NOMO-1 treated with dmso at 0.1 percent for 144 hours (cell line): ENCODE measurements at regions not wholly inside any gene's neighbourhood (a gene's known extent, or its start where the extent isn't known, plus 50 kb on each side); places are given as distances from the start of the nearest gene placed in this dataset.
"Not testable (repeated sequence)": the region's sequence is repeated elsewhere in the genome, so short reads cannot be mapped to it uniquely, and the experiment has no call there.

ENCODE experiments used
- DNase-seq: peaks from one replicate; lab custom pipeline; 2025; ENCODE audit not compliant: unreplicated experiment; lab: John Stamatoyannopoulos, UW

DNA sequence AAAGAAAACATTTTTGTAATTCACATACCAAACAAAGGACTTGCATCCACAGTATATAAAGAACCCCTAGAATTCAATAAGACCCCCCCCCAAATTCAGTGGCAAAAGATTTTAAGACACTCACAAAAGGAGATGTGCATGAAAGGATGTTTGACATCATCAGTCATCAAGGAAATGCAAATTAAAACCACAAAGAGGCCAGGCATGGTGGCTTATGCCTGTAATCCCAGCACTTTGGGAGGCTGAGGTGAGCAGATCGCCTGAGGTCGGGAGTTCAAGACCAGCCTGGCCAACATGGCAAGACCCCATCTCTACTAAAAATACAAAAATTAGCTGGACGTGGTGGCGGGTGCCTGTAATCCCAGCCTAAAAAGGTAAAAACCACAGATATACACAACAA is 61.3 kb downstream of the AIPL1 start:
- not testable (repeated sequence) for DNase-seq

DNA sequence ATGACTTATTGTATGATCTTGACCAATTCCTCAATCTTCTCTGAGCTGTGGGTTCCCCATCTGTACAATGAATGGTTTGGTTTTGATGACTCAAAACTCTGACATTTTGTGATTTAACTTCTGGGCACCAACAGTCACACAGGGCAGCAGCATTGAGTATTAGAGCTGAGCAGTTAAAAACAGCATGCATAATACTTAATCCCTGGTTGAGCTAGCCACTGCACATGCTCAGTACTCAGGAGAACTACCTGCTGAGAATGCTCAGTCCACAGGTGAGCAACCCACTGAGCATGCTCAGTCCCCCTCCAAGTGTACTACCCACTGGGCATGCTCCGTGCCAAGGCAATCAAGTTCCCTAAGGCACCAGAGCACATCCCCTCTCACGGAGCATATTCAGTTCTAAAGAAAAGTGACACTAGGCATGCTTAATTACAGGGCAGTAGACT is 68.7 kb downstream of the AIPL1 start:
- DNase-seq, result peak; percentile 2

GRCh38 chr17:6365200-6365943 is 69.5 kb downstream of the AIPL1 start:
- DNase-seq, result peak; percentile 59

- no peak for DNase-seq
These were observed 73.2 kb downstream of the AIPL1 start for GRCh38 chr17:6361733-6362132.

GRCh38 chr17:6358131-6358530 is 76.8 kb downstream of the AIPL1 start:
- DNase-seq, result no peak

DNA sequence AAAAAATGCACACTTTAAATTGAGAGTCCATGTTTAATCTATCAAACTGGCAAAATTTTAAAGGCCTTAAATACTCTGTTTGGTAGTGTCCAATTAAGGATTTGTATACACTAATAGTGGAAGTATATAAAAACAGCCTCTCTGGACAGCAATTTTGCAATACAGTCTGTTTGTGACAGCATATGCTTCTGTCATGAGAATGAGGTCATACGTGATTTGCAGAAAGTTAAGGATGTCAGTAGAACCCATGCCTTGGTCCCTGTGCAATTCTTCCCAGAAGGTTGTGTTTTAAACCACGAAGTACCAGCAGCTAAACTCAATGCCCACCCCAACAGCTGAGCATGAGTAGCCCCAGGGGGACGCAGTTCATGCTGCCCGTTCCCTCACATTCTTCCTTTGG is 78.4 kb downstream of the AIPL1 start:
- no peak for DNase-seq

DNA sequence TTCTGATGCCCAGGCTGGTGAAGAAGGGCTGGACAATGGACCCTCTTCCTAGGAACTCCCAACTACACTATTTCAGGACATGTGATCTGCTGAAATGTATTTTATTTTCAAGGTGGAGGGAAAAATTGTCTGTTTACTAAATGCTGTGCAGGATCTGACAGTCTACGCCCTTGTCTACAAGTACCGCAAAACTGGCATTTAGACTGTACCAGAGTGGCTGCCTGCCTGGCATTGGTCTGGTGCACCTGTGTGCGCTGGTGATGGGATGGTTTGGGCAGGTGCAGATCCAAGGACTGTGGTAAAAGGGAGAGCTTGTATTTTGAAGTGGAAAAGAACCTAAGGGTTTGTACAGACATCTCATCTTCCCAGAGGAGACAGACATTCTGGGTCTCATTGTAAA is 79.7 kb downstream of the AIPL1 start:
- DNase-seq, result no peak

DNA sequence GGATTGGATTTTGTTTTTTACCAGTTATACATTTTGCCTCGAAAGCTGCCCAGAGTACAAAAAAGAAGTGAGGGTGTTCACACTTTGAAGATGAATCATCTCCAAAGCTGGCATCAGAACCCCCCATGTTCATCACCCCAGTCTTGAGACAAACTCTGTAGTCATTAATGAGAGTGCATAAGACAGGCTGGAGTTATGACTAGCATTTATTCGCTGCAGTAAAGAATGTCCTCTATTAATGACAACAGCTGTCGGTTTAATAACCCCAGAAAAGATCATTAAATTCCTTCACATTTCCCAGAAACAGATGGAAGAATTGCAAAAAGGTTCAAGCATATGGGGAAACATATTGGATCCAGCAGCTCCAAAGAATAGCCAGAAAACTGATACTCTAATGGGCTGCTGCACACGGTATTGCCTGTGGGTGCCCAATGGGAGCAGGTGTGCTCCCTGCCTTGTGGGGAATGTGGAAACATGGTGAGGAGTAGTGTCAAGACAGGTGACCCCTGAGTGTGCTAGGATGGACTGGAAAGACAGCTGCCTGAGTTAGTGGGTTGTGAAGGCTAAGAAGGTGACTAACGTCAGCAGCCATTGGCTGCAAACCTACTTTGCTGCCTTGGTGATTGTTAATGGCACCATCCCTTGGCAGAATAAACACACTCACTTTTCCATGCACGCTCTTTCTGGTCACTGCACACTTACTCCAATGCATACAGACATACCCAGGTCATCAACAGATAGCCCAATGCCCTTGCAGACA is 81.9 kb downstream of the AIPL1 start:
- DNase-seq, result no peak

GRCh38 chr17:6352016-6352415 is 82.9 kb downstream of the AIPL1 start:
- no peak for DNase-seq

- DNase-seq, result no peak
These were observed 84.1 kb downstream of the AIPL1 start for GRCh38 chr17:6350806-6351205.

- no peak for DNase-seq
These were observed 86.0 kb downstream of the AIPL1 start for GRCh38 chr17:6348891-6349290.

DNA sequence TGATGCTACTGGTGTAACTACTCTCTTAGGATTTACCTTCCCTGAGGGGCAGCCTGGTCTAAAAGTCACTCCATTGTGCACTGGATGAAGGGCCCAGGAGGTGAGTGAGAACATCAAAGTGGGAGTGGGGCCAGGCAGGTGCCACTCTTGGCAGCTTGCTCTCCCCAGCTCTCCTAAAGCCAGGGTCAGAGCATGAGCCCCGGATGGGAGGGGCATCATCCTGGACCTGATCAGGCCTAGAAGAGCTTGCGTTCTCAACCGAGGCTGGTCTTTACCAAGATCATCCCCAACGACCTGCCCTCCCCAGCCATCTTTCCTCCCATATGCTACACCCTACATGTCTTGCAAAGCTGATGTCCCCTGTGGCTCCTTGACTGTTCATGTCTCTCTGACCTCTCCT is 87.1 kb downstream of the AIPL1 start:
- no peak for DNase-seq

- DNase-seq, result no peak
These were observed 87.9 kb downstream of the AIPL1 start for GRCh38 chr17:6346986-6347385.

GRCh38 chr17:6346156-6346786 is 88.7 kb downstream of the AIPL1 start:
- no peak for DNase-seq

GRCh38 chr17:6343736-6344135 is 91.2 kb downstream of the AIPL1 start:
- DNase-seq, result no peak

DNA sequence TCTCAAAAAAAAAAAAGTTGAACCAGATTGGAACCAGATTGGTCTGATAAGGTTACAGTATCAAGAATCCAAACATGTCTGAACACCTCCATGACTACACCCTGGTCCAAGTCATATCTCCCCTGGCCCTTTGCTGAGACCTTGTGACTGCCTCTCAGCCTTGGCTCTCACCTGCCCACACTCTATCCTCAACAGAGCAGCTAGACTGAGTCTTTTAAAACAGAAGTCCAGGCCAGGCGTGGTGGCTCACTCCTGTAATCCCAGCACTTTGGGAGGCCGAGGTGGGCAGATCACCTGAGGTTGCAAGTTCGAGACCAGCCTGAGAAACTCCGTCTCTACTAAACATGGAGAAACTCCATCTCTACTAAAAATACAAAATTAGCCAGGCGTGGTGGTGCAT is 91.7 kb downstream of the AIPL1 start:
- DNase-seq, result no peak

DNA sequence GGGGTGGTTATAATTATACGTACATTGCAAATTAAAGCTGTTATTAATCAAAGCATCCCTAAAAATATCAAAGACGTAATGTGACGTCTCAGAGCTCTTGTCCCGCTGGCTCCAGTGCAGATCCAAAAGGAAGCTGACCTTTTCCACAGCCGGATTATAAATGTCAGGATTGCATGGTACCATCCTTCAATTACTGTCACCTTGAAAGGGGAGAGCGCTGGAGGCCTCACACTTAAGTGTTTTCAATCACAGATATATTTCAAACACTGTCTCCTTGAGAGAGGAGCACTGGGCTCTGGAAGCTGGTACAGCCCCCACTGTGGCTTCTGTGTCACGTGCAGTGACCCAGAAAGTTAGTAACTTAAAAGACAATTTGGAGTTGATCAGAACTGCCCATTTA is 94.2 kb downstream of the AIPL1 start:
- DNase-seq, result no peak

DNA sequence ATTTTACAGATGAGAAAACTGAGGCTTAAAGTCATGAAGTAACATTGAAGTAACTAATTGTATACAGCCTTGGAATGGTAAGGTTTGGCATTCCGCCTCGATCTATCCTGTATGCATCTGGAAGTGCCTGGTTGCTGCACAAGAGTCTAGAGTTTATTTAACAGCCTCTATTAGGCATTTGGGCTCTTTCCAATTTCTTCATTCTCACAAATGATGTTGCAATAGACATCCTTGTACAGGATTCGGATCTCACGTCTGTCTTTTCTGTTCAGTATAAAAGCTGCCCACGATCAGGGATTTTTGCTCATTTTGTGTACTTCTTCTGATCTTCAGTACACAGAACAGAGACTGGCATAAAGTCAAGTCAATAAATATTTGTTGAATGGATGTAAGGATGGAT is 100.5 kb downstream of the AIPL1 start:
- no peak for DNase-seq

DNA sequence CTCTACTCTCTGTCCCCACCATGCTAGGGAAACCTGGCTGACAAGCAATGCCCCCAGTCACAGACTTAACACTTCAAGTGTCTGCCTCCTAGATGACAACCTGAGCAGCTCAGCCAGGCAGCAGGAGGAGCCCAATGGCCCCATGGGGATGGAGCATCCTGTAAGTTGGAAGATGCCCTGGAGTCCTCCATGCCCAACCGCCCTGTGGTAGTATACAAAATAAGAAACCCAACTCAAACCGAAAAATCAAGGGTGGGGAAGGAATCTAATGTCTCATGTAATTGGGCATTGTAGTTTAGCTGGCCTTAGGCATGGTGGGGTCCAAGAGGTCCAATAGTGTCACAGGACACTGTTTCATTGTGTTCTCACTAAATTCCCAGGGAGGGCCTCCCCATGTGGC is 104.0 kb downstream of the AIPL1 start:
- DNase-seq, result no peak

- no peak for DNase-seq
These were observed 106.6 kb downstream of the AIPL1 start for GRCh38 chr17:6328279-6328678.

DNA sequence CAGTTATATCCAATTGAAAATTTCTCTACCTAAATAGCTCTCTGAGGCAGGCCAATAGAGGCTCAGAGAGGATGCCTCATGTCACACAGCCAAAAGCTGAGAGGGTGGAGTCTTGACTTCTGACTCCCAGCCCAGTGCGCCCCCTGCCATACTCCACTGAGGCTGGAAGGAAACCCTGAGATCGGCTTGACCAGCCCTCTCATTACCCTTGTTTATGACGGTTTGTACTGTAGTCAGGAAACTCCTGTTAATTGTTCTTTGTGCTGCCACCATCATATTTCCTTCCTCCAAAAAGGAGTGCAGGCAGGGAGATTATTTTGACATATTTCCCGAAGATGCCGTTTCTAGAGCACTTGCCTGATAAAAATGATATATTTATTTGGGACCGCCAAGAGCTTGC is 107.9 kb downstream of the AIPL1 start:
- no peak for DNase-seq

DNA sequence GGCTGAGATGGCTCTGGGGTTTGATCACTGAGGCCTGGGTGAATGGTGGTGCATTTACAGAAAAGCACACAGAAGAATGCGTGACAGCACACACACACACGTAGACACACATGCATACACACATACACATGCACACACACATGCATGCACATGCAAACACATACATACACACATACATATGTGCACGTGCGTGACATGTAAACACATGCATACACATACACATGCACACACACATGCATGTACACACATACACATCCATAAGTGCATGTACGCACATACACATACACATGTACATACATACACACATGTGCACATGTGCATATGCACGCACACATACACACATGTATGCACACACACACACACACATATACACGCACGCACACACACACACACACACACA is 108.4 kb downstream of the AIPL1 start:
- DNase-seq, result no peak
